Upper lobe of left lung (tissue), 4 donors: ENCODE measurements at regions not wholly inside any gene's neighbourhood (a gene's known extent, or its start where the extent isn't known, plus 50 kb on each side); places are given as distances from the start of the nearest gene placed in this dataset.

Experiments used
- EP300 ChIP-seq, 4 donors: sonication (generic); formaldehyde crosslinking; IDR thresholded peaks; one replicate each; pipeline ENCODE4 v1.5.1; 2017; ENCODE audit warnings: antibody characterized with exemption in 4 of 4, control low read depth in 2 of 4
- POLR2A ChIP-seq, 4 donors: fragments of 450-650 bp; IDR thresholded peaks; one replicate each; pipeline ENCODE4 v1.5.1; 2016 to 2017; ENCODE audit warnings: antibody characterized with exemption in 4 of 4, mild to moderate bottlenecking in 2 of 4
- TF ChIP-seq, protein P1 (sequence below), 6 experiments: fragments of 450-650 bp in 4 of 6; fragments of 200-600 bp in 2 of 6; sonication (generic) in 2 of 6; IDR thresholded peaks; one replicate each; pipeline ENCODE4 v1.5.1; 2016 to 2019; ENCODE audit warnings: antibody characterized with exemption in 6 of 6

DNA sequence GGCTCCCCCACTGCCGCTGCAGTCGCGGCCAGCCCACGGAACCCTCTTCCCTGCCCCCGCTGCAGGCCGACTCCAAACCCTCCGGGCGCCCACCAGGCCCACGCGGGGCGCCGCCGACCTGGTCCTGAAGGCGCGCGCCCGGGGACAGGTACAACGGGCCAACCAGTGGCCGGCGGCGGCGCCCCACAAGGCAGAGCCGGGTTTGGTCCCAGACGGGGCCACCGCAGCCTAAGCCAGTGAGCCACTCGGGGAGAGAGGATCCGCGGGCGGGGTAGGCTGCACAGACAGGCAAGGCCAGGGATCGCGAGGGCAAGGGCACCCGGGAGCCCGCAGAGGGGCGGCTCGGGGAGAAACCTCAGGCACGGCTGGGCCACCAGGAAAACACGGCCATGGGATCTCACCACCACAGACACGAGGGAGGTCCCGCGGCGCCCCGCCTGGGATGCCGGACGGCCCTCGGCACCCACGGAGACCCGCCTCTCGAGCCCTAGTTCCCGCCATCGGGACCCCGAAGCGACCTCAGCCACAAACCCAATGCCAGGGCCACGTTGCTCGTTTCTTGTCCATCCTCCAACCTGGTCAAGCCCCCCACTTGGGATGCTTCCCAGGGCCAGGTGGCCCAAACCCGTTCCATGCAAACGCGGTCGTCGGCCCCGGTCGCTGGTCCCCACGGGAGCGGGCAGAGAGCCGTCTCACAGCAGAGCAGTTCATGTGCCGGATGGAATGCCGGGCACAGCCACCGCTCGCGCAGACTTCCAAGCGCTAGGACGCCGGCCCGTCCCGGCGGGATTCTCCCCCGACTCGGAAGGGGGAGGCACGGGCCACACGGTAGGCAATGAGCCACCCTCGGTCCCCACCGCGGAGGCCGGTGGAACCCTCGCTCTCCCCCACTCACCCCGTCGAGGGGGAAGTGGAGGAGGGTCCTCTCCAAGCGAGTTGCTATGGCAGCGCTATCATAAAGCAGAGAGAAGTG is 1956.6 kb upstream of the DEFB115 start:
- TF ChIP-seq, protein P1, sequence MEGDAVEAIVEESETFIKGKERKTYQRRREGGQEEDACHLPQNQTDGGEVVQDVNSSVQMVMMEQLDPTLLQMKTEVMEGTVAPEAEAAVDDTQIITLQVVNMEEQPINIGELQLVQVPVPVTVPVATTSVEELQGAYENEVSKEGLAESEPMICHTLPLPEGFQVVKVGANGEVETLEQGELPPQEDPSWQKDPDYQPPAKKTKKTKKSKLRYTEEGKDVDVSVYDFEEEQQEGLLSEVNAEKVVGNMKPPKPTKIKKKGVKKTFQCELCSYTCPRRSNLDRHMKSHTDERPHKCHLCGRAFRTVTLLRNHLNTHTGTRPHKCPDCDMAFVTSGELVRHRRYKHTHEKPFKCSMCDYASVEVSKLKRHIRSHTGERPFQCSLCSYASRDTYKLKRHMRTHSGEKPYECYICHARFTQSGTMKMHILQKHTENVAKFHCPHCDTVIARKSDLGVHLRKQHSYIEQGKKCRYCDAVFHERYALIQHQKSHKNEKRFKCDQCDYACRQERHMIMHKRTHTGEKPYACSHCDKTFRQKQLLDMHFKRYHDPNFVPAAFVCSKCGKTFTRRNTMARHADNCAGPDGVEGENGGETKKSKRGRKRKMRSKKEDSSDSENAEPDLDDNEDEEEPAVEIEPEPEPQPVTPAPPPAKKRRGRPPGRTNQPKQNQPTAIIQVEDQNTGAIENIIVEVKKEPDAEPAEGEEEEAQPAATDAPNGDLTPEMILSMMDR (IDR thresholded peaks at IDR 0.05) = no peak
- TF ChIP-seq POLR2A (IDR thresholded peaks at IDR 0.05) = no peak
- TF ChIP-seq EP300 (IDR thresholded peaks at IDR 0.05) = no peak
